HepG2 (cell line): ENCODE measurements at regions not wholly inside any gene's neighbourhood (a gene's known extent, or its start where the extent isn't known, plus 50 kb on each side); places are given as distances from the start of the nearest gene placed in this dataset.

Source experiments
- ATAC-seq: fragments of 200-7000 bp; cut with Tn5 transposase; 3 replicates; pipeline ENCODE4 v1.9.1; 2020; ENCODE audit warnings: mild to moderate bottlenecking, moderate library complexity
- BruUV-seq: library from RNA; stranded (reverse); fragments of 400-500 nt; replicated peaks from 2 replicates; lab custom pipeline; 2021; lab: Mats Ljungman, UMichigan
- CTCF ChIA-PET: fragments of 300-600 bp; formaldehyde crosslinking; extraction: SDS; loops from one replicate; lab custom pipeline; 2021; ENCODE audit warnings: low total read pairs, inconsistent platforms, low intra/inter-chr PET ratio; lab: Yijun Ruan, JAX
- POLR2A ChIA-PET: fragments of 350-600 bp; sonication (Branson Sonifier 250); formaldehyde crosslinking; loops from one replicate; lab custom pipeline; 2020; ENCODE audit warnings: antibody characterized with exemption, inconsistent platforms; lab: Yijun Ruan, JAX
- DNase-seq: peaks from one replicate; pipeline ENCODE4 v3.0.0-alpha.2; 2015; ENCODE audit warnings: low spot score
- FAIRE-seq: peaks from 3 replicates; lab custom pipeline; 2011; peaks lifted over from hg19 to GRCh38; lab: Jason Lieb, UNC
- H2AFZ ChIP-seq: one replicate; pipeline ENCODE4 v1.6.1; 2011; ENCODE audit warnings: low read length, inconsistent platforms
- H3K27ac ChIP-seq: fragments of 300-600 bp; 3 replicates; pipeline ENCODE4 v1.8.0; 2011; ENCODE audit warnings: mixed run types, mild to moderate bottlenecking, mixed read lengths, low read length, inconsistent platforms; ENCODE audit not compliant: insufficient read depth; ENCODE audit errors: extremely low read length
- H3K27me3 ChIP-seq, 2 experiments: fragments of 200-600 bp in 1 of 2; 2 replicates in 1 of 2; 3 replicates in 1 of 2; pipeline versions ENCODE4 v1.6.0 to v1.8.0; 2011; ENCODE audit warnings: low read length in 2 of 2, mild to moderate bottlenecking in 2 of 2, moderate library complexity in 2 of 2, inconsistent platforms in 1 of 2; ENCODE audit not compliant: insufficient read depth in 2 of 2, control insufficient read depth in 1 of 2
- H3K36me3 ChIP-seq, 2 experiments: fragments of 200-600 bp in 1 of 2; replicated peaks in 1 of 2; 2 replicates in 1 of 2; 3 replicates in 1 of 2; pipeline versions ENCODE4 v1.5.1 to v1.8.0; 2011; ENCODE audit warnings: low read length in 2 of 2, inconsistent platforms in 1 of 2; ENCODE audit not compliant: insufficient read depth in 2 of 2, control insufficient read depth in 1 of 2
- H3K4me1 ChIP-seq: 2 replicates; pipeline ENCODE4 v1.5.1; 2012; ENCODE audit warnings: low read length, inconsistent platforms; ENCODE audit not compliant: insufficient read depth
- H3K4me2 ChIP-seq: 2 replicates; pipeline ENCODE4 v1.6.0; 2011; ENCODE audit warnings: low read depth, low read length, inconsistent platforms
- H3K4me3 ChIP-seq, 3 experiments: fragments of 200-600 bp in 1 of 3; sonication (generic), shearing (Covaris generic) in 1 of 3; replicated peaks in 1 of 3; 2 replicates each; pipeline ENCODE4 v1.5.1; 2011 to 2016; ENCODE audit warnings: low read length in 3 of 3, inconsistent platforms in 2 of 3, low read depth in 2 of 3, mild to moderate bottlenecking in 2 of 3, control low read depth in 1 of 3, mixed read lengths in 1 of 3; ENCODE audit not compliant: insufficient read depth in 1 of 3
- H3K79me2 ChIP-seq: one replicate; pipeline ENCODE4 v1.6.1; 2011; ENCODE audit warnings: low read length, inconsistent platforms; ENCODE audit not compliant: insufficient read depth
- H3K9ac ChIP-seq: 2 replicates; pipeline ENCODE4 v1.6.0; 2011; ENCODE audit warnings: mild to moderate bottlenecking, low read depth, low read length, inconsistent platforms; ENCODE audit not compliant: insufficient read depth
- H3K9me3 ChIP-seq: 2 replicates; pipeline ENCODE4 v1.5.1; 2012; ENCODE audit warnings: mild to moderate bottlenecking, low read length
- H4K20me1 ChIP-seq: 2 replicates; pipeline ENCODE4 v1.6.0; 2011; ENCODE audit warnings: inconsistent platforms, mild to moderate bottlenecking, low read length, moderate library complexity; ENCODE audit not compliant: insufficient read depth
- E2F2 ChIP-seq: sonication (generic); formaldehyde crosslinking; IDR thresholded peaks from 2 replicates; pipeline ENCODE4 v1.4.0; 2020; ENCODE audit warnings: missing genetic modification reagents, borderline replicate concordance
- HNF4A ChIP-seq: sonication (generic); formaldehyde crosslinking; IDR thresholded peaks from 2 replicates; pipeline ENCODE4 v1.4.0; 2020; ENCODE audit warnings: missing genetic modification reagents
- HNF4G ChIP-seq, 2 experiments: sonication (generic) in 1 of 2; formaldehyde crosslinking in 1 of 2; IDR thresholded peaks; 2 replicates each; pipeline versions ENCODE4 v1.4.0 to v1.6.1; 2011 to 2020; ENCODE audit warnings: borderline replicate concordance in 2 of 2, low read depth in 2 of 2, mild to moderate bottlenecking in 2 of 2, low read length in 1 of 2, missing genetic modification reagents in 1 of 2, moderate library complexity in 1 of 2
- POLR2AphosphoS5 ChIP-seq: IDR thresholded peaks from 2 replicates; pipeline ENCODE4 v1.6.1; 2012; ENCODE audit warnings: low read depth, low read length
- REL ChIP-seq: sonication (generic); formaldehyde crosslinking; conservative IDR thresholded peaks from 2 replicates; pipeline ENCODE4 v1.8.0; 2022; ENCODE audit warnings: mild to moderate bottlenecking, missing genetic modification reagents, moderate library complexity
- RELA ChIP-seq: sonication (generic); formaldehyde crosslinking; IDR thresholded peaks from 2 replicates; pipeline ENCODE4 v1.4.0; 2020; ENCODE audit warnings: missing genetic modification reagents
- SOX6 ChIP-seq, 2 experiments: fragments of 450-650 bp in 1 of 2; sonication (generic) in 1 of 2; formaldehyde crosslinking in 1 of 2; IDR thresholded peaks; 2 replicates each; pipeline versions ENCODE4 v1.4.0 to v1.6.1; 2017 to 2020; ENCODE audit warnings: antibody characterized with exemption in 1 of 2, mild to moderate bottlenecking in 1 of 2, missing genetic modification reagents in 1 of 2
- ZNF263 ChIP-seq: sonication (generic); formaldehyde crosslinking; IDR thresholded peaks from 2 replicates; pipeline ENCODE4 v1.4.0; 2020; ENCODE audit warnings: missing genetic modification reagents
- ZNF292 ChIP-seq: sonication (generic); formaldehyde crosslinking; IDR thresholded peaks from 2 replicates; pipeline ENCODE4 v1.8.1; 2022; ENCODE audit warnings: mild to moderate bottlenecking, low read depth, missing genetic modification reagents, borderline replicate concordance
- ZNF337 ChIP-seq: sonication (generic); formaldehyde crosslinking; IDR thresholded peaks from 2 replicates; pipeline ENCODE4 v1.5.1; 2020; ENCODE audit warnings: missing genetic modification reagents, low read depth, mild to moderate bottlenecking, borderline replicate concordance
- ZNF549 ChIP-seq: sonication (generic); formaldehyde crosslinking; IDR thresholded peaks from 2 replicates; pipeline ENCODE4 v1.5.0; 2020; ENCODE audit warnings: missing genetic modification reagents
- ZNF569 ChIP-seq: sonication (generic); formaldehyde crosslinking; IDR thresholded peaks from 2 replicates; pipeline ENCODE4 v1.5.0; 2020; ENCODE audit warnings: mild to moderate bottlenecking, missing genetic modification reagents, moderate library complexity, borderline replicate concordance
- WGBS: methylation state at CpG from one replicate; pipeline ENCODE4 v1.1.6; 2017; ENCODE audit warnings: low lambda C conversion rate; 5-methylcytosine and 5-hydroxymethylcytosine counted together
- in situ Hi-C: cut with HindIII; loops from 2 replicates; pipeline ENCODE4 v1.10.0; 2017; ENCODE audit warnings: low pct_unique_long_range_greater_than_20kb; ENCODE audit not compliant: extremely low pct_ligation_motif_present
- intact Hi-C: fragments of 100-400 bp; cut with micrococcal nuclease; formaldehyde crosslinking; loops from one replicate; pipeline ENCODE4 v1.10.0; 2022; ENCODE audit not compliant: unreplicated experiment

- no peaks in the 10 kb centered on the region for H3K9me3 ChIP-seq
- TF ChIP-seq POLR2AphosphoS5 (no peak), ZNF569 (CRISPR knock-in tag) (no peak), ZNF263 (CRISPR knock-in tag) (no peak), ZNF292 (no peak), ZNF337 (CRISPR knock-in tag) (no peak), REL (CRISPR knock-in tag) (no peak), RELA (CRISPR knock-in tag) (no peak), E2F2 (no peak)
- no TSS peak for BruUV-seq
- H4K20me1 ChIP-seq: no peaks in the 10 kb centered on the region
- no peak overlapping the region for H3K4me2 ChIP-seq
- in situ Hi-C loops: no loop called here
- intact Hi-C loops: no loop called here
- POLR2A ChIA-PET: no interaction called here
- H3K79me2 ChIP-seq: no peaks in the 10 kb centered on the region
- H3K36me3 ChIP-seq: no peaks in the 10 kb centered on the region
- no peak overlapping the region for H2AFZ ChIP-seq
- DNase-seq (no peak), ATAC-seq (no peak), FAIRE-seq (no peak)
- H3K27me3 ChIP-seq: no peaks in the 10 kb centered on the region
- no peak overlapping the region for H3K27ac ChIP-seq
- 0% methylated on average over 2 of the region's 2 CpGs for WGBS
- 0 out of 2 replicates have a peak, but pooled peaks cover under 1% of the 10 kb centered on the region for H3K4me1 ChIP-seq
- no peak overlapping the region for H3K9ac ChIP-seq
- no peak overlapping the region for H3K4me3 ChIP-seq
- CTCF ChIA-PET: no interaction called here
Observed at GRCh38 chr10:88194961-88195367, 331.5 kb downstream of the PTEN start.

GRCh38 chr10:88195841-88196240 lies 332.4 kb downstream of the PTEN start:
- Histone ChIP-seq H4K20me1 (no peaks in the 10 kb centered on the region), H3K9me3 (no peaks in the 10 kb centered on the region), H3K27me3 (no peaks in the 10 kb centered on the region), H3K79me2 (no peaks in the 10 kb centered on the region), H3K36me3 (no peaks in the 10 kb centered on the region), H3K27ac (no peak overlapping the region), H3K4me1 (peaks cover 7% of the 10 kb centered on the region), H3K4me3 (no peak overlapping the region), H3K9ac (no peak overlapping the region), H2AFZ (no peak overlapping the region), H3K4me2 (no peak overlapping the region)
- POLR2A ChIA-PET: no interaction called here
- TF ChIP-seq HNF4A (CRISPR knock-in tag): peak; percentile 18; the same call in 1 of the 2 replicates
- TF ChIP-seq SOX6 (IDR thresholded peaks at IDR 0.05): no peak
- 0 out of 2 replicates have a peak, but pooled peaks have one; percentile 16 for TF ChIP-seq SOX6 (CRISPR knock-in tag; IDR thresholded peaks at IDR 0.05)
- no peak for TF ChIP-seq ZNF549 (CRISPR knock-in tag)
- peak; percentile 13; the same call in 1 of the 2 replicates for TF ChIP-seq HNF4G (IDR thresholded peaks at IDR 0.05; ENCODE audit: borderline replicate concordance, low read depth, low read length)
- TF ChIP-seq HNF4G (CRISPR knock-in tag; IDR thresholded peaks at IDR 0.05; ENCODE audit: borderline replicate concordance, low read depth): no peak
- intact Hi-C loops: no loop called here
- no peak for DNase-seq
- BruUV-seq: no TSS peak
- CTCF ChIA-PET: no interaction called here
- whole genome bisulfite sequencing: 0% methylated on average over 2 of the region's 2 CpGs
- in situ Hi-C loops: no loop called here
- FAIRE-seq: no peak
- ATAC-seq: no peak
